Endothelial cell of umbilical vein (primary cell): ENCODE measurements at regions not wholly inside any gene's neighbourhood (a gene's known extent, or its start where the extent isn't known, plus 50 kb on each side); places are given as distances from the start of the nearest gene placed in this dataset.

Experiments used
- CTCF ChIP-seq, 2 donors: IDR thresholded peaks; 1 replicate in 1 of 2; 2 replicates in 1 of 2; pipeline ENCODE4 v1.5.1; 2011; ENCODE audit warnings: low read length in 2 of 2, mild to moderate bottlenecking in 2 of 2, moderate library complexity in 2 of 2, control low read depth in 1 of 2, inconsistent platforms in 1 of 2, low read depth in 1 of 2; ENCODE audit not compliant: insufficient read depth in 1 of 2; ENCODE audit errors: extremely low read depth in 1 of 2
- EZH2 ChIP-seq: IDR thresholded peaks from 2 replicates; pipeline ENCODE4 v1.6.1; 2012; ENCODE audit warnings: borderline replicate concordance, low read depth, mild to moderate bottlenecking, moderate library complexity, low read length, inconsistent platforms; ENCODE audit not compliant: severe bottlenecking
- FOS ChIP-seq: IDR thresholded peaks from 2 replicates; pipeline ENCODE4 v1.6.1; 2011; ENCODE audit warnings: mild to moderate bottlenecking, low read length, moderate library complexity, borderline replicate concordance; ENCODE audit not compliant: insufficient read depth
- GATA2 ChIP-seq: IDR thresholded peaks from 2 replicates; pipeline ENCODE4 v1.7.0; 2011; ENCODE audit warnings: low read depth, mild to moderate bottlenecking, moderate library complexity, mixed read lengths, low read length; ENCODE audit not compliant: insufficient read length, insufficient read depth
- JUN ChIP-seq: IDR thresholded peaks from 2 replicates; pipeline ENCODE4 v1.6.1; 2011; ENCODE audit warnings: borderline replicate concordance, low read depth; ENCODE audit not compliant: insufficient read length, insufficient read depth
- MAX ChIP-seq: IDR thresholded peaks from 2 replicates; pipeline ENCODE4 v1.6.1; 2011; ENCODE audit not compliant: insufficient read depth, insufficient read length
- MYC ChIP-seq: IDR thresholded peaks from one replicate; pipeline ENCODE4 v1.6.1; 2011; ENCODE audit warnings: mild to moderate bottlenecking, low read depth, low read length
- POLR2A ChIP-seq: IDR thresholded peaks from 2 replicates; pipeline ENCODE4 v1.6.1; 2012; ENCODE audit warnings: low read depth, mild to moderate bottlenecking, control low read depth, low read length
- POLR2AphosphoS5 ChIP-seq: IDR thresholded peaks from 2 replicates; pipeline ENCODE4 v1.6.1; 2012; ENCODE audit warnings: low read depth, mild to moderate bottlenecking, control low read depth, low read length, moderate library complexity; ENCODE audit not compliant: insufficient read depth

GRCh38 chr16:77077256-77077922 is 113.6 kb upstream of the MON1B start:
- no peak for TF ChIP-seq POLR2A
- no peak for TF ChIP-seq CTCF (IDR thresholded peaks at IDR 0.05; ENCODE audit: extremely low read depth in 1 of 2, insufficient read depth in 1 of 2, low read depth in 1 of 2, low read length in 2 of 2)
- TF ChIP-seq POLR2AphosphoS5: no peak
- no peak for TF ChIP-seq JUN
- no peak for TF ChIP-seq FOS
- TF ChIP-seq EZH2: no peak
- TF ChIP-seq GATA2: no peak
- no peak for TF ChIP-seq MAX
- no peak for TF ChIP-seq MYC
